ENCODE measurements at regions not wholly inside any gene's neighbourhood (a gene's known extent, or its start where the extent isn't known, plus 50 kb on each side); places are given as distances from the start of the nearest gene placed in this dataset.

- no peaks in the 10 kb centered on the region for H3K4me1 Mint-ChIP-seq (ENCODE audit: insufficient read depth, unreplicated experiment)
- no peak for TF ChIP-seq CTCF (IDR thresholded peaks at IDR 0.05; ENCODE audit: unreplicated experiment)
- peaks cover 7% of the 10 kb centered on the region for H3K9me3 Mint-ChIP-seq (ENCODE audit: unreplicated experiment)
- DNase-seq (ENCODE audit: unreplicated experiment) = no peak
- ChIA-PET POLR2A (no interaction called here), CTCF (no interaction called here)
- no peak overlapping the region for H3K4me3 Mint-ChIP-seq (ENCODE audit: unreplicated experiment)
- H3K27me3 Mint-ChIP-seq (ENCODE audit: insufficient read depth, unreplicated experiment) = no peaks in the 10 kb centered on the region
- BruUV-seq (replicated peaks) = no TSS peak
- no peak overlapping the region for H3K27ac Mint-ChIP-seq (ENCODE audit: low read depth, unreplicated experiment)
- intact Hi-C loops (cut with micrococcal nuclease) = no loop called here
- H3K36me3 Mint-ChIP-seq (ENCODE audit: insufficient read depth, unreplicated experiment) = no peaks in the 10 kb centered on the region
These were observed 692.3 kb downstream of the SLITRK1 start for GRCh38 chr13:83190020-83190419.

- peak; percentile 52 for DNase-seq (ENCODE audit: unreplicated experiment)
- POLR2A ChIA-PET = no interaction called here
- no peak overlapping the region for H3K4me3 Mint-ChIP-seq (ENCODE audit: unreplicated experiment)
- intact Hi-C loops (cut with micrococcal nuclease) = no loop called here
- no peaks in the 10 kb centered on the region for H3K36me3 Mint-ChIP-seq (ENCODE audit: insufficient read depth, unreplicated experiment)
- no peak for TF ChIP-seq CTCF (IDR thresholded peaks at IDR 0.05; ENCODE audit: unreplicated experiment)
- no peaks in the 10 kb centered on the region for H3K4me1 Mint-ChIP-seq (ENCODE audit: insufficient read depth, unreplicated experiment)
- no TSS peak for BruUV-seq (replicated peaks)
- peaks cover 3% of the 10 kb centered on the region for H3K9me3 Mint-ChIP-seq (ENCODE audit: unreplicated experiment)
- H3K27ac Mint-ChIP-seq (ENCODE audit: low read depth, unreplicated experiment) = peak overlapping the region; percentile 31
- H3K27me3 Mint-ChIP-seq (ENCODE audit: insufficient read depth, unreplicated experiment) = no peaks in the 10 kb centered on the region
- CTCF ChIA-PET = no interaction called here
These were observed 697.5 kb downstream of the SLITRK1 start for GRCh38 chr13:83184819-83185218.

- no peak for DNase-seq (ENCODE audit: unreplicated experiment)
- no peaks in the 10 kb centered on the region for H3K9me3 Mint-ChIP-seq (ENCODE audit: unreplicated experiment)
- ChIA-PET POLR2A (no interaction called here), CTCF (no interaction called here)
- BruUV-seq (replicated peaks) = no TSS peak
- H3K27me3 Mint-ChIP-seq (ENCODE audit: insufficient read depth, unreplicated experiment) = no peaks in the 10 kb centered on the region
- H3K36me3 Mint-ChIP-seq (ENCODE audit: insufficient read depth, unreplicated experiment) = no peaks in the 10 kb centered on the region
- H3K4me3 Mint-ChIP-seq (ENCODE audit: unreplicated experiment) = no peak overlapping the region
- no peaks in the 10 kb centered on the region for H3K4me1 Mint-ChIP-seq (ENCODE audit: insufficient read depth, unreplicated experiment)
- TF ChIP-seq CTCF (IDR thresholded peaks at IDR 0.05; ENCODE audit: unreplicated experiment) = no peak
- intact Hi-C loops (cut with micrococcal nuclease) = no loop called here
- H3K27ac Mint-ChIP-seq (ENCODE audit: low read depth, unreplicated experiment) = peak overlapping the region; percentile 31
These were observed 698.2 kb downstream of the SLITRK1 start for GRCh38 chr13:83184150-83184475.

GRCh38 chr13:83183439-83184149 lies 698.7 kb downstream of the SLITRK1 start:
- ChIA-PET CTCF (interaction anchor here (1.1 kb wide), 1 partner anchor 12 kb away, joined by 5 read pairs; no protein-coding TSS in a partner anchor), POLR2A (no interaction called here)
- DNase-seq (ENCODE audit: unreplicated experiment) = no peak
- intact Hi-C loops (cut with micrococcal nuclease) = no loop called here
- H3K27me3 Mint-ChIP-seq (ENCODE audit: insufficient read depth, unreplicated experiment) = no peaks in the 10 kb centered on the region
- no peak overlapping the region for H3K27ac Mint-ChIP-seq (ENCODE audit: low read depth, unreplicated experiment)
- H3K4me3 Mint-ChIP-seq (ENCODE audit: unreplicated experiment) = no peak overlapping the region
- H3K4me1 Mint-ChIP-seq (ENCODE audit: insufficient read depth, unreplicated experiment) = no peaks in the 10 kb centered on the region
- H3K36me3 Mint-ChIP-seq (ENCODE audit: insufficient read depth, unreplicated experiment) = no peaks in the 10 kb centered on the region
- no TSS peak for BruUV-seq (replicated peaks)
- H3K9me3 Mint-ChIP-seq (ENCODE audit: unreplicated experiment) = no peaks in the 10 kb centered on the region
- TF ChIP-seq CTCF (IDR thresholded peaks at IDR 0.05; ENCODE audit: unreplicated experiment) = no peak
